GM12891 (cell line): ENCODE measurements at regions not wholly inside any gene's neighbourhood (a gene's known extent, or its start where the extent isn't known, plus 50 kb on each side); places are given as distances from the start of the nearest gene placed in this dataset.

Source experiments
- DNase-seq: peaks from one replicate; pipeline ENCODE4 v3.0.0; 2011; ENCODE audit warnings: low spot score; ENCODE audit not compliant: insufficient read length
- FAIRE-seq: peaks from 2 replicates; lab custom pipeline; 2011; peaks lifted over from hg19 to GRCh38; lab: Jason Lieb, UNC
- PAX5 ChIP-seq: IDR thresholded peaks from 2 replicates; pipeline ENCODE4 v1.6.1; 2011; ENCODE audit warnings: low read length, moderate library complexity, mild to moderate bottlenecking; ENCODE audit not compliant: insufficient read depth, severe bottlenecking
- POLR2A ChIP-seq: IDR thresholded peaks from 2 replicates; pipeline ENCODE4 v1.6.1; 2011; ENCODE audit warnings: low read depth, low read length, control low read depth
- POLR2AphosphoS5 ChIP-seq: IDR thresholded peaks from 2 replicates; pipeline ENCODE4 v1.6.1; 2011; ENCODE audit warnings: low read depth, low read length, control low read depth
- POU2F2 ChIP-seq: IDR thresholded peaks from 2 replicates; pipeline ENCODE4 v1.6.1; 2011; ENCODE audit warnings: low read depth, mild to moderate bottlenecking, control low read depth, low read length, moderate library complexity
- SPI1 ChIP-seq: IDR thresholded peaks from 2 replicates; pipeline ENCODE4 v1.6.1; 2011; ENCODE audit warnings: low read depth, low read length, control low read depth
- TAF1 ChIP-seq: IDR thresholded peaks from 2 replicates; pipeline ENCODE4 v1.6.1; 2011; ENCODE audit warnings: low read depth, low read length, control low read depth

GRCh38 chr1:60972841-60973364, 109.5 kb upstream of the NFIA start:
- TF ChIP-seq SPI1 = no peak
- FAIRE-seq (no peak), DNase-seq (no peak)

DNA sequence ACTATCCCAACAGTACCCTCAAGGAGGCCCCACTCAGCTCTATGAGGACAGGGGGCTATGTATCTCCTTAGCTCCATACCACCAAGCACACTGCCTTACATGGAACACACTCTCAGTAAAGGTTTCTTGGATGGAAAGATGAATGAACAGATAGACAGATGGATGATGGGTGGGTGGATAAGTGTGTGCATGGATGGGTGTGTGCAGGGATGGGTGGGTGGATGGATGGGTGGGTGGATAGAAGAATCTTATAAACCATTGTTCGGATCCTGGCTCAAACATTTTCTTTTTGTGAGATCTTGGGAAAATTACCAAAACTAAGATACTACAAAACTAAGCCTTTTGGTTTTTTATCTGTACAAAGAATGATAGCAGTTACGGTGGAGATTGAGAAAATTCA, 111.0 kb upstream of the NFIA start:
- TF ChIP-seq SPI1 (no peak), POU2F2 (no peak), PAX5 (no peak), TAF1 (no peak), POLR2A (no peak), POLR2AphosphoS5 (no peak)
- DNase-seq (no peak), FAIRE-seq (no peak)

DNA sequence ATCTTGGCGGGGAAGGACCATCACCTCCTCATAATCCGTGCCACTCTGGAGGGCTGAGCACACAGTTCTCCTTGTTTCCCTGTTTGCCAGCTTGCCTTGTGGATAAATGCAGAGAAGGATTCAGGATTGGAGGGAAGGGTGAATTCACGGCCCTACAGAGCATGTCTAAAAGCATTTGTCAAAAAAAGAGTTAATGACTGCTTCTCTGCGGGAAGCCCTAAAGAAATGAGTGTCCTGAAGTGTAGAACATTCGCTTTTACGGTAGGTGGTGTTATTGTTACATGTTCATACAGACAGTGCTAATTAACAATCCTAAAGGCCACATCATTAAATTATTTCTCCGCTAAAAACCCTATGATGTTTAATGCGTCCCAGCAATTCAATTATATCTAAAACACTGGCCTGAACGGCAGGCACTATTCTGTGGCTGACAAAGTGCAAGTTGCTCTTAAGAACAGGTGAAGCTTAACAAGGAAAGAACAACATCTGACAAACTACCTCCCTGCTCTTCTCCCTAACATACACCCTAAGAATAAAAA, 112.3 kb upstream of the NFIA start:
- TF ChIP-seq POLR2AphosphoS5 (no peak), POLR2A (no peak)
- FAIRE-seq (no peak), DNase-seq (no peak)

- DNase-seq (no peak), FAIRE-seq (no peak)
- TF ChIP-seq TAF1 = no peak
- no peak for TF ChIP-seq POLR2AphosphoS5
These were observed 117.0 kb upstream of the NFIA start for GRCh38 chr1:60965280-60965854.

DNA sequence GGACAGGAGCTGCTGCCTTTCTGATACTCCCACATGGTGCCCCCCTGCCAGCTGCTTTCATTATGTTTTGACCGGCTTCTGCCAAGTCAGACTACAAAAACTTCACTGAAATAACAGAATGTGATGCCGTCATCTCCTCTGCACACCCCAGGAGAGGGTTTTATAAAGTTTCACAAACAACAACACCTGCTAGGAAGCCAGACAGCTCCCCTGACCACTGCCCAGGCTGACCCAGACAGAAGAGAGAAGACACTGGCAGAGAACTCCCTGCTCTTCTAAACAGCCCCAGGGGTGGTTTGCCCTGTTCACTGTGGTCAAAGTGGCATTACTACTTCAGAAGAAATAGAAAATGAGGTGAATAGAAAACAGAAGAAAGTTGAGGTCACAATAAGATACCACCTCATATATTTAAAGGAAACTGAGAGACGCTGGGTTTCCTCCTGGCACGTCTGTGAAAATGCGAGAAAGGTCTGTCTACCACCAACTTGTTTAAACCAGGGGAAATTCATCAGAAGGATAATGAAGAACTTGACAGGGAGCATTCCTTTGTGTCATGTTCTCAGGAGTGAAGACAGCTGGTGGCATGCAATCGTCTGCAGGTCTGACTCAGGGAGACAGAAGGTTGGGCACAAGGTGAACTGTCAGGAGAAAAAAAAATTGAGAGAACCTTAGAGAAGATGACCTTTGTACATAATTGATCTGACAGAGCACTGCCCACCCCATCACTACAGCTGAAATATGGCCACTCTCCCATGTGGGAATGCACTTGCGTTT, 119.0 kb upstream of the NFIA start:
- TF ChIP-seq POLR2A = no peak
- TF ChIP-seq PAX5 = no peak
- TF ChIP-seq TAF1 = no peak
- no peak for TF ChIP-seq SPI1
- TF ChIP-seq POU2F2 = no peak
- TF ChIP-seq POLR2AphosphoS5 = no peak
- DNase-seq (no peak), FAIRE-seq (no peak)

DNA sequence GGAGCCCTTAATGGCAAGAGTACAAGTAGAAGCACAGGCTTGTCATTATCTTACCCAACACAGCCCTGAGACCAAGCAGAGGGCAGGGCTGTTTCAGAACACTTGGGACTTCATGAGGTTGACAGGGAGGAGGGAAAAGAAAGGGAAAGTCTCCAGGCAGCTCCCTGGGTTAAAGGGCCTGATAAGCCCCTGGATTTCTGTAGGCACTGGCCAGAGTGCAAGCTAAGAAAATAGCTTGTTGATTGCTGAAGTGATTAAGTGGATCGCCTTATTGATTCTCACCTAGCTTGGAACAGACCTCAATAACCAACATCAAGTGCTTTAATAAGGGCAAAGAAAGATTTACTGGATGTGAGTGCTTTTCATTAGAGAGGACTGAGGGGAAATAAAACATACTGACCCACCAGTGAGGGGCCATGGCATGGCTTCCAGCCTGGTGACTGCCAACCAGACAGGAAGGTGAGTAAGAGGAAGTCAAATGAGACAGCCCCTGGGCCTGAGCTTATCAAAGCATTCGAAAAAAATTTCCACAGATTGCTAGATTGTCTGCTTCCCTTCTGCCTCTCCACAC, 121.4 kb upstream of the NFIA start:
- TF ChIP-seq POLR2AphosphoS5 (no peak), SPI1 (no peak), PAX5 (no peak), POLR2A (no peak)
- DNase-seq = no peak
- no peak for FAIRE-seq

- FAIRE-seq (no peak), DNase-seq (no peak)
- TF ChIP-seq POU2F2 (no peak), SPI1 (no peak), PAX5 (no peak), TAF1 (no peak), POLR2AphosphoS5 (no peak), POLR2A (no peak)
These were observed 122.7 kb upstream of the NFIA start for GRCh38 chr1:60959701-60960100.

GRCh38 chr1:60958001-60958400, 124.4 kb upstream of the NFIA start:
- FAIRE-seq = no peak
- TF ChIP-seq POLR2AphosphoS5 = no peak
- no peak for TF ChIP-seq POU2F2
- TF ChIP-seq POLR2A = no peak
- TF ChIP-seq SPI1 = no peak
- TF ChIP-seq TAF1 = no peak
- no peak for TF ChIP-seq PAX5
- no peak for DNase-seq

DNA sequence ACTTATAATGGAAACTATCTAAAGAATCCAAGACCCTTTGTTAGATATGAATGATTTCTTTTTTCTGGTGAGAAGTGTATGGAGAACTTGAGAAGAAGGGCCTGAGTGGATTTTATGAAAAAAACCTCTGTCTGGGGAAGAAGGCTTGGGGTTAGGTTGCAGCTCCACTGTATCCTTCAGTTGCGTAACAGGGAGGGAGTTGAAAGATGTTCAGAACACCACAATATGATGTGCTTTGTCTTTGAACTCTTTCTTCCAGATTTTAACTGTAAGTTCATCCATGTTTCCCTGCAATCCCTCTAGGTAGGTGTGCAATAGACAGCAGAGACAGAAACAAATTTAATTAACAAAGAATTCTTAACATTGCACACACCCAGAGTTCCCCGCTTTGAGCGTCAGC, 125.8 kb upstream of the NFIA start:
- DNase-seq (no peak), FAIRE-seq (no peak)
- TF ChIP-seq TAF1 (no peak), PAX5 (no peak), POLR2AphosphoS5 (no peak), SPI1 (no peak), POLR2A (no peak), POU2F2 (no peak)

DNA sequence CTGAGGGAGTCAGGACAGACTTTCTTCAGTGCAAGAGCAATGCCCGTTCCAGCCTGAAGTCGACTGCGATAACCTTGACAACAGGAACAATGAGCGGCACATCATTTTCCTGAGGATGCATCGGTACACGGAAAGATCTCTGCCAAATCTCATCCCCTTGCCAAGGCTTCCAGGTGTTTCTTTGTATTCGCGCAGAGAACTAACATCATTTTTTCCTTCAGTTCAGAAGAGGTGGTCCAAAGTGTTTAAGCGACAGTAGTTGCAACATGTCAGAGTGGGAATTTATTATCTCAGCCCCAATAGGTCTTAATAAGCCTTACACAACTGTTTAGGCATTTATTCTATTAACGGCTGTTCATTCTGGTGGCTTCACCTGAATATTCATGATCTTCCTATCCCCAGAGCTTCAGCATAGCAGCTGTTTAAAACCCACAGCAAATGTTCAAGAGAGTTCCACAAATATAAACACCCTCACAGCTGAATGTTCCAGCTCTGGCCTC, 129.7 kb upstream of the NFIA start:
- DNase-seq (no peak), FAIRE-seq (no peak)
- TF ChIP-seq POLR2A (no peak), POU2F2 (no peak), PAX5 (no peak), SPI1 (no peak), TAF1 (no peak), POLR2AphosphoS5 (no peak)
